Stimulated activated CD4-positive, alpha-beta T cell treated with anti-CD3 and anti-CD28 coated beads, Interleukin-12 subunit alpha, Interleukin-12 subunit beta, amount 100 ng/mL, for 24 hours (primary cell): ENCODE measurements at regions not wholly inside any gene's neighbourhood (a gene's known extent, or its start where the extent isn't known, plus 50 kb on each side); places are given as distances from the start of the nearest gene placed in this dataset.
"Not testable (repeated sequence)": the region's sequence is repeated elsewhere in the genome, so short reads cannot be mapped to it uniquely, and the experiment has no call there.

Source experiments
- DNase-seq, 2 experiments: peaks; one replicate each; pipeline ENCODE4 v3.0.0-alpha.2; 2020; ENCODE audit warnings: low read depth in 2 of 2

DNA sequence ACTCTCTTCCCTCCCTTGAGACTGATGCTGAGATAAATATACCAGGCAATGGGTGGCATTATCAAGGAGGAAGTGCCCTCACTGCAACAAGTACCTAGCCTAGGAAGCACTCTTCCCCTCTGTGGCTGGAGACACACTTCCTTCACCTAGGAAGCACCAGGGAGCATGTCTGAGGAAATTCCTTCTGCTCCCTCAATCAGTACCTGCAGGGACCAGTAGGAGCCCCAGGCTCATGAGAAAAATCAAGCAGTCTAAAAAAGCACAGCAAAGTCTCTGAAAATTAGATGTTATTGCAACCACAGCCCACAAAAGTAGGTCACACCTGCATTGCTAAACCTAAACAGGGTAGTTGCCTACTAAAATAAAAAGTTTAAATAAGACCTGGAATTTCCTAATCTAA lies 78.2 kb upstream of the TRPM1 start:
- no peak for DNase-seq

DNA sequence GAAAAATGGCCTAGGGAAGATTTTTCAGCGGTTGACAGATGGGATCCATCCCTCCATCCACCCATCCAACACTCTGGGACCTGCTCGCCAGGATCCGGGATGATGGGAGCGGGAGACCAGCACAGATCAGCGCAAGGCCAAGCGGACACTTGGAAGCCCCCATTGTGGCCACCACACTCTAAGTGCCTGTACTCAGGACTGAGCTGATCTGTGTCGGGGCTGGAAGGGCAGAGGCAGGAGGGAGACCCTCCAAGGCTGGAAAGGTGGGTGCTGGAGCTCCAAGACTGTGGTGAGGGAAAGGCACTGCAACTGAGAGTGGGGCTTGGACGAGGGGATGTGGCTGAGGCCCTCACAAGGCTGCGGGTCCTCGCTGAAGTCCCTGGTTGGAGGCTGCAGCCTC lies 91.8 kb upstream of the TRPM1 start:
- no peak for DNase-seq

DNA sequence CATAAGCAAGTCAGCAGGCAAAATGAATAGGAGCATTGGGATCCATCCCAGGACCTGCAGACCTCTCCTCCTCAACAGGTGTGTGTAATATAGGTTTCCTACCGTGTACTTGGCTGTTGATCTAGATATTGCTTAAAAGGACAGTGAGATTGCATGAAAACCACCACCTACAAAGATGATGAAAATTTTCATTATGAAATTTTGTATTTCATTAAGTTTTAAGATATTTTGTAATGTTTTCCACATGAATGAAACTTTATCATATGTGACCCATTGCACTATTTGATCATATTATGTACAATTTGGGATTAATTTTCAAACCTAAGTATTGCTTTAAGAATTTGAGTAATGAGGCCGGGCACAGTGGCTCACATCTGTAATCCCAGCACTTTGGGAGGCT lies 94.3 kb upstream of the TRPM1 start:
- no peak for DNase-seq

DNA sequence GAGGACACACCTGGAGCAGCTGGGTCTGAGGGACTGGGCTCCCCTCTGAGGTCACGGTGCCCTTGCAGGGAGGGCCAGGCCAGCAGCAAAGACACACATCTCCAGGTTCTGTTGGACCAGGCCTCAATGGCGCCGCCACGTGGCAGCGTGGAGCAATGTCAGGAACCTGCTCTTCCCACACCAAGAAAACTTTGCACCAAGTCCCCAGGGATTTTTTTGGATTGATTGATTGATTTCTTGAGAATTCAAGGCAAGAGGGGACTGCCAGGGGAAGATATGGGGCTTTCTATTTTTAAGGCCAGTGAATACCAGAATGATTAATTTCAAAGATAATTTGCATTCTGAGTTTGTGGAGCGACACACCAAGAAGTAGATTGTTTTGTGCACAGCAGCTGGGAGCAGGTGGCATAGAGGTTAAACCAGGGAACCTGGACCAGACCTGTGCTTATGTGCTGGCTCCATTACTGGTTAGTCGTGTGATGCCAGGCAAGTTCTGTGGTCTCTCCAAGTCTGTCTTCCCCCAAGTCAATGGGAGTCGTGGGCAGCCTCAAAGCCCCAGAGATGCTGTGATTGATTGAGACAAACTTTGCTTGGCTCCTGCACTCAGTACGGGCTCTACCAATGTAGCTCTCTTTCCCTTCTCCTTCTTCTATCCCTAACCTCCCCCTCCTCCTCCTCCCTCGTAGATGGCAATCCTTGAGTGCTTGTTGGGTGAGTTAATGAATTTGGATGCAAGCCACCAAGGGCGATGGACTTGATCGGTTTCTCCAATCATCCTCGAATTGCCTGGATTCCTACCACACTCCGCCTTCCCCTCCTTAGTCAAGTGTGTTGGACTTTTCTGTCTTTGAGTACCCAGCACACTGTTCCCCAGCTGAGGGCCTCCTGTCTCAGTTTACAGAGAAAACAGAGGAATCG lies 96.2 kb upstream of the TRPM1 start:
- DNase-seq = peak in 1 of 2 experiments; percentile 51

DNA sequence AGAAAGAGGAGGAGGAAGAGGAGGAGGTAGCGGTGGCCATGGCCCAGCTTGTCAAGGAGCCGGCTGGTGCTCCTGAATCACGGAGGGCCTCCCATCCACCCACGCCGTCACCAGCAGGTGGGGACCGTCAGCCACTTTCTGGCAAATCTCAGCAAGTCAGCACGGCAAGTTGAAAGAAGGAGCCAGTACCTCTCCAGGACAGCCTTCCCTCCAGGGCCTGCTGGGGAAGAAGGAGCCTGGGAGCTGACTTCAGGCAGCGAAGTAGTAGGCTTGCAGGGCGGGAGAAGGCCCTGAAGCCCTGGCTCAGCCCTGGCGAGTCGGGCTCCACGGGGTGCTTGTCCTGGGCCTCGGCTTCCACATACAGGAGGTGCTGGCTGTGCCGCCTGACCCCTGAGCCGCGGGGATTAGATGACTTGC lies 99.2 kb upstream of the TRPM1 start:
- DNase-seq = peak in 1 of 2 experiments; percentile 50

DNA sequence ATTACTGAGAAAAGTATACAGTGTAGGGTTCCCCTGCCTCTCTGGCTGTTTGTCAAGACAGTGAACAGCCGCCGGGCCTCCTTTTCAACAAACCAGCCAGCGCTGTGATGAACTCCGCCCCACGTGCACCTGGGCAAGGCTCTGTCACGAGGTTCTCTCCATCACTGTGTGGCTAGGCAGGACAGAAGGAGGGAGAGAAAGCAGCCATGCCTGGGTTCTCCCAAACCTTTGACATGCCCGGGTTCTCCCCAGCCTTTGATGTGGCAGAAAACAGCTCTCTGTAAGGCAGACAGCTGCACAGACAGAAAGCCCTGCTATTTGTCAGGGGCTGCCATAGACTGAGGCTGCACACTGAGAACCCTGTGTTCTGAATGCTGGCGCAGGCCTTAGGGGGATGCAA lies 101.4 kb upstream of the TRPM1 start:
- DNase-seq = no peak

DNA sequence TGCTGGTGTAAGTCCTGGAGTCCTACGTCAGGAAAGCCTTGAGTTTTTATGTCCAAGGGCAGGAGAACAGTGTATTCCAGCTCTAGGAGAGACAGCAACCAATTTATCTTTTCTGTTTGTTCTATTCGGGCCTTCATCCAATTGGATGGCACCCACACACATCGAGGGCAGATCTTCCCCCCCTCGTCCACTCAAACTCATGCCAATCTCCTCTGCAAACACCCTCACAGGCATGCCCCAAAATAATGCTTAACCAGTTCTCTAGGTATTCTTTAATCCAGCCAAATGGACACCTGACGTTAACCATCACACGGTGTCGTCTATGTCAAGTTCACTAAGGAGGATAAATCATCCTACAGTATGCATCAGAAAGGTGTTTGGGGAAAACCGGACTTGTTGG lies 102.5 kb upstream of the TRPM1 start:
- no peak for DNase-seq

DNA sequence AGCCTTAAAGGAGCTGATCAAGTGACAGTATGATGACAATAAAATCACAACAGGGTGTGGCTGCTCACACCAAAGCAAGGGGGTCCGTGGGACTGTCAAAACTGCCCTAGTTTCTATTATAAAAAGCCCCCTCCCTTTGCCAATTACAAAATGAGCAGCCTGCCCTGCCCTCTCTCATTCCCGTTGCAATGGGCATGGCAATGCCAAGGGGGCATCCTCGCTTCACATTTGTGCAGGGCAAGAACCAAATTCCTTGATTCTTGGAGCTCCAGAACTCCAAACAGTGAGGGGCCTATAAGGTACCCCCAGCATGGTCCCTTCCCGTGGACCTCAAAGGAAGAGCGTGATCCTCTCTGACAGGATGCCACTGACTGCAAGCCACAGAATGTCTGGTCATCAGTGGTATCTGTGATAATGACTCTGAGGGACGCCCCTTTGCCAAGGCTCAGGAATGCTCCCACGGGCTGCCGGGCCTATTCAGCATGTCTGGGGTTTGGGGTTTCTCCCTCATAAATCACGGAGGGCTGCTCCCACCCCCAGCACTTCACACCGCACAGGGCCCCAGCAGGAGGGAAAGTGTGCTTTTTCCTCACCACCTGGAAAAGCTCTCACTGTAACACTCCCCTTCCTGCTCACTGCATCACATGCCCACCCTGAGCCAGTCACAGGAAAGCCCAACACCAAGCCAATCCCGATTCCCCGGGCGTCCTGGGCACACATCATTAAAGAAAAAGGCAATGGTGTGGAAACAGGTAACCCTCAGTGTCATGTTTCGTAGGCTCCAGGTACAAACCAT lies 105.1 kb upstream of the TRPM1 start:
- no peak for DNase-seq

DNA sequence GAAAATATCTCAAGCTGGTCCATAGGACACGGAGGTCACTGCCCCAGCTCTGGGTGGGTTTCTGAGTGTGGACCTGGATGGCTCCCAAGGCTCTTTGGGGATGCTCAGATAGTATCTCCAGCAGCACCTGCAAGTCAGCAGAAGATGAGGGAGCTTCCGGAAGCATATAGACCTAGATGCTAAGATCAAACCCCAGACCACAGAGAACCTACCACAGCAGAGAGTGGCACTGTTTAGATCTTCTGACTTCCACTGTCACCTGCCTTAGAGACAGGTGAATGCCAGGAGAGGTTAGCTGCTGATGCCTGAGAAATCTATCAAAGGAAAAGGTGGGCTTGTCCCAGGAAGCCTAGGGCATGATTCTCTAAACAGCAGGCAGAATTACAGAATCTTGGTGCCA lies 105.7 kb upstream of the TRPM1 start:
- DNase-seq = no peak

DNA sequence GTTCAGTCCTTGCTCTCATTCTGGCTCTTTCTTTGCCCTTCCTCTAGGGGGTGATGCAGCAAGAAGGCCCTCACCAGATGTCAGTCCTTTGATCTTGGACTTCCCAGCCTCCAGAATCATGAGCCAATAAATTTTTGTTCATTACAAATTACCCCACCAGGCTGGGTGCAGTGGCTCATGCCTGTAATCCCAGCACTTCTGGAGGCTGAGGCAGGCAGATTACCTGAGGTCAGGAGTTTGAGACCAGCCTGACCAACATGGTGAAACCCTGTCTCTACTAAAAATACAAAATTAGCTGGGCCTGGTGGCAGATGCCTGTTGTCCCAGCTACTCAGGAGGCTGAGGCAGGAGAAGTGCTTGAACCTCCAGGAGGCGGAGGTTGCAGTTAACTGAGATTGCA lies 106.3 kb upstream of the TRPM1 start:
- not testable (repeated sequence) for DNase-seq

DNA sequence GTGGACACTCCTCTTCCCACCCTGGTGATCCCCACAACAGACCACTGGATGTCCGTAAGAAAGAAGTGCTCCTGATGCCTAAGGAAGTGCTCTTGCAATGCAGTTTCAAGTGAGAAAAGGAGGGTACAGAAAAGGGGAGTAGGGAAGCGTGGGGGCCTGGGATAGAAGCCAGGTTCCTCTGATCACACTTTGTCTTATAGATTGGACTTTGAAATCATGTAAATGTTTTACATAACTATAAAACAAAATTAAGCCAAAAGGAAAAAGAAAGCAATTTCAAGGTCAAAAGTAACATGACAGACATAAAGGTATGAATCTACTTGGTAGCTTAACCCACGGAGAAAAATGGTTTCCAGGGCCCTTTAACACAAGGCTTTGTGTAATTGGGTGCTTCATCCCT lies 107.3 kb upstream of the TRPM1 start:
- DNase-seq = no peak

DNA sequence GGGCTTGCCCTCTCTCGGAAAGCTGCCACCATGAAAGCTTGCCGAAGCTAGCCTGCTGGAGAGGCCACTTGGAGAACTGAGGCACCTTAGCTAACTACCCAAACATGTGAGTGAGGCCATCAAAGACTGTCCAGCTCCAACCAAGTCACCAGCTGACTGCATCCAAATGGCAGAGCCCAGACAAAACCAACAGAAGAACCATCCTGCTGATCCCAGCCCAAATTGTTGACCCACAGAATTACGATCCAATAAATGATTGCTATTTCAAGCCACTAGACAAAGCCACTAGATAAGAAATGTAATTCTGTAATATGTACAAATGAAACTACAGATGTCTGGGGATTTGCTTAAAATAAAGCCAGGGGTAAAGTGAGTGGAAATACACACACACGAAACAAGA lies 109.8 kb upstream of the TRPM1 start:
- no peak for DNase-seq

DNA sequence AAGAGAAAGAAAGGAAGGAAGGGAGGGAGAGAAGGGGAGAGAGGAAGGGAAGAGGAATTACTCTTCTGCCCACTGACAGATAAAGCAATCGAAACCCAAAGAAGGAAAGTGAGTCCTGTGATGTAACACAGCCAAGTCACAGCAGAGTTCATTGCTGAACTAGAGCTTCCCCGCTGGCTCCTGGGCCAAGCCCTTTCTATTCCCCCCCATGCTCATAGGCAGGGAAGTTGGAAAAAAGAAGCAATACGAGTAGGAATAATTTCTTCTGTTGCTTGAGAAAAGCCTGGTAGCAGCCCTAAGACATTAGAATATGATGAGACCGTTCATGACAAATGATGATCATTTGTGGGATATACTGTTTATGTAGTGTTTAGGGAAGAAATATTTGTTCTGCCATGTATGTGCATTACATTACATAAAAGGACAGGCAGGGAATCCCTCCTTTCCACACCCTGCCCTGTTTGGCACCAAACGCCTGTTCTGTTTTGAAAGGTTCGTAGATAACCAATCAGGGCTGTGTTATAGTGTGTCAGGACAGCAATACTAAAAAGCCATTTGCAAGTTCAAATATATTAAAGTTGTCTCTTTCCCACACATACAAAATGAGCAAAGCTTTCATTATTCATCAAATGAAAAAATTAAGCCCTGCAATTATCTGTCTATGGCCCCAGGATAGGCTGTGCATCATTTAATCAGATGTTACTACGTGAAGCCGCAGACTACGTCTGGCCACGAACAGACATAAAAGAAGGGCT lies 111.0 kb upstream of the TRPM1 start:
- no peak for DNase-seq

DNA sequence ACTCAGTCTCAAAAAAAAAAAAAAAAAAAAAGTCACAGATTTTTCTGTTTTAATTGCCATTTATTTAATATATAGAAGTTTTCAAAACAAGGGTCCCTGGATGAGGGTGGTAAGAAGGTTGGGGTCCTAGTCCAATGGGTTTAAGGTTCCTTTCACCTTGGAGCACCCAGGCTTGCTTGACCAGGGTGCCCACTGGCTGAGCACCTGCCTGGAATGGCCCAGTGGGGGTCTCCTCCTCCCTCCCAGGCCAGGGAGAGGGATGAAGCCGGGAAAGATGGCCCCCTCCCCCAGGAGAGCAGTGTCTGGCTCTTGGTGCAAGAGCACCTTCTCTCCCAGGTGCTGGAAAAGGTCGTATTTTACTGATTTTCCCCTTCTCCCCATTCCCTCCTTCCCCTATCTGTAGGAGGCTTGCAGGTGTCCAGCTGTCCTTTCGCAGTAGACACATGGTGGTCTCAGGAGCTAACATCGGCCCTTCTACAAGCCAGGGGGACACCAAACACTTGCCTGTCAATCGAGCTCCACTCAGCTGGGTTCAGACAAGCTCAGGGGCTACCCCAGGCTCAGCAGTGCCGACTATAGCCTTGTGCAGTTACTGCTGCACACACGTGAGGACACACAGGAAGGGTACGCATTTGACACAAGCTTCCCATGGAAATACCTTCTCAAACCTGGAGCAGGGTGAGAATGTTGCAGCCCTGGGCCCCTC lies 112.3 kb upstream of the KLF13 start:
- DNase-seq = no peak

DNA sequence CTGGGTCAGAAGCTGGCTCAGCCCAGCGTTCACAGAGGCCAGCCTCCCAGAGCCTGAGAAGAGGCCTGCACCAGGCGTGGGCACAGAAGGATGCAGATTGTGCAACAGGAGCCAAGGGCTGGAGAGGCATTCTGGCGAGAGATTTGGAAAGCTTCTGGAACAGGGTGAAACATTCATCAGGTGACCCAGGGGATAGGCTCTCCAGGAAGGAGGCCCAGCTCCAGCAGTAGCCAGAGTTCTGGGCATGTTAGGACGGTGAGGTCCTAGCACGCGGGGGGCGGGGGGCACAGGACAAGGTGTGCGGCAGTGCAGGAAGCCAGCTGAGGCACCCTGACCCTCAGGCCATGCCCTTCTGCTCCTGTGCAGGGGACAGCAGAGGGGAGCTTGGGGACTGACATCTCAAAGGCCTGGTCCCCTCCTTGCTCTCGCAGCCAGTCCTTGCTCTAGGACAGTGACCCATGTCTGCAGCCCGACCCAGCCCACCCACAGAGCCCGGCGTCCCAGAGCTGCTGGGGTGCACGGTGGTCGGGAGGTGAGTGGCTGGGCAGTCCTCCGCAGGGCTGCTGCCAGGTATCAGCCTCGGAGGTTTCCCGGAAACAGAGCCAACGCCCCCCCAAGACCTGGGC lies 111.7 kb upstream of the KLF13 start:
- DNase-seq = no peak

DNA sequence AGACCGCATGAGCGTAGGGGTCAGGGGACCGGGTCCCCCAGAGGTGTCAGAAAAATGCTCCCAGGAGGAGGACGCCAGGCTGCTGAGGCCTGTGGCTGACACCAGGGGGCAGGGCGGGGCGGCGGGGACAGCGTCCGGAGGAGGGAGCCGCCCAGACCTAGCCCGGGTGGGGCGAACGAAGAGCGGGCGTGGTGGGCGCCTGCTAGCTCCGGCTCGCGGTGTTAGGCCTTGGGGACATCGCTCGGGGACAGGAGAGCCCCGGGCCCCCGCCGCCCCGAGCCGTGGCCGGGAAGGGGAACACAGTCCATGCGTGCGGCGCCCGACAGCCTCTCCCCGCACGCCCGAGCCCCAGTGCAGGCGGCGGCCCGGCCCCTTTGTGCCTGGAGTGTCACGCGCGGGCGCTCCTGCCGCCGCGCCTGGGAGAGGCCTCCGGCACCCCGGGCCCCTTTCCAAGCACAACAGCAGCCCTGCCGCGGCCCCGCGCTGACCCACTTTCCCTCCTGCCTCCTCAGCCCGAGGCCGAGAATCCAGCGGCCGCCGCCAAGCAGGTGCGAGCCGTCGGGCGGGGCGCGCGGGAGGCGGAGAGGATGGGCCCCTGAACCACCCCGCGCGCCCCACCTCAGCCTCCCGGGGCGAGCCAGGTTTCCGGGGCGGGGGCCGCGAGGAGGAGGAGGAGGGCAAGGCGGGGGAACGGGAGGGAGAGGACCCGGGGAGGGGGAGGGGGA lies 111.0 kb upstream of the KLF13 start:
- DNase-seq = peak; percentile 61 to 82

DNA sequence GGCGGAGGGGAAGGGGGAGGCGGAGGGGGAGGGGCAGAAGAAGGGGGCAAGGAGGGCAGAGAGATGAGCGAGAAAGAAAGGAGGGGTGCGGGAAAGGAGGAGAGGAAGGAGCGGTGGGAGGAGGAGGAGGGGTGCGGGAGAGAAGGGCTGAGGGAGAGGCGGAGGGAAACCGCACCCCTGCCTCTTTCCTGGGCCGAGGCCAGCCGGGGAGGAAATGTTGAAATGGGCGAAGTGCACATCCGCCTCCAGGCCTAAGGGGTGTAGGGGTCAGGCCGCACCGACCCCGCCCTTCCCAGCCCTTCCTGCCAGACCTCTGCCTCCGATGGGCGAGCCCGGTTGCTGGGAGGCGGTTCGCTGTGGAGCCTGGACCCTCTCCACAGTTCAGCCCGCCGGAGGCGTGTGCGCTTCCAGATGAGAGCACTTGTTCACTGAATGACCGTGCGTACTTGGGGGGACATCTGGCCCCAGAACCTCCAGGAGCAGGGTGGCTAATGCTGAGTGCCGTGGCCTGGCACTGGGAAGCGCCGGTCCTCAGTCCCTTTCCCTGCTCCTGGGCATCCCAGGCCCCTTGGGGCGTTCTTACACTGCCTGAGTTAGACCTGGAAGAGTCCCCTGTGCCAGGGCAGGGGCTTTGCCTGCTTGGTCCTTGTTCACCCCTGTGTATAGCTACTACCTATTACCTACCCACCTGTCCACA lies 110.3 kb upstream of the KLF13 start:
- DNase-seq = peak in 1 of 2 experiments; percentile 33

DNA sequence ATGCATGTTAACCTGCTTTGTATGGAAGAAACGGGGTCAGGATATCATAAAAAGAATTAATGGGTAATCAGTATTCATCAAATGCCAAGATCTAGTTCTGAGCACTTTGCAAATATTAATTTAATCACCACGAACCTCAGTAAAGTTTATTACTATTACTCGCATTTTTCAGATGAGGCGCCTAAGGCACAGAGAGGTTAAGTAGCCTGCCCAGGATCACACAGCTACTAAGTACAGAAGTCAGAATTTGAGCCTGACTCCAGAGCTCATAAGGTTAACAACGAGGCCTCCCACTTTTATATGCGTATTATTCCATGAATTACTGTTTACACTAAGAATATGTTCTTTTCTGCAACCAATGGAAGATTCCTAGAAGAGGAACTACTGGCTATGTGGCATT lies 109.6 kb upstream of the KLF13 start:
- no peak for DNase-seq

DNA sequence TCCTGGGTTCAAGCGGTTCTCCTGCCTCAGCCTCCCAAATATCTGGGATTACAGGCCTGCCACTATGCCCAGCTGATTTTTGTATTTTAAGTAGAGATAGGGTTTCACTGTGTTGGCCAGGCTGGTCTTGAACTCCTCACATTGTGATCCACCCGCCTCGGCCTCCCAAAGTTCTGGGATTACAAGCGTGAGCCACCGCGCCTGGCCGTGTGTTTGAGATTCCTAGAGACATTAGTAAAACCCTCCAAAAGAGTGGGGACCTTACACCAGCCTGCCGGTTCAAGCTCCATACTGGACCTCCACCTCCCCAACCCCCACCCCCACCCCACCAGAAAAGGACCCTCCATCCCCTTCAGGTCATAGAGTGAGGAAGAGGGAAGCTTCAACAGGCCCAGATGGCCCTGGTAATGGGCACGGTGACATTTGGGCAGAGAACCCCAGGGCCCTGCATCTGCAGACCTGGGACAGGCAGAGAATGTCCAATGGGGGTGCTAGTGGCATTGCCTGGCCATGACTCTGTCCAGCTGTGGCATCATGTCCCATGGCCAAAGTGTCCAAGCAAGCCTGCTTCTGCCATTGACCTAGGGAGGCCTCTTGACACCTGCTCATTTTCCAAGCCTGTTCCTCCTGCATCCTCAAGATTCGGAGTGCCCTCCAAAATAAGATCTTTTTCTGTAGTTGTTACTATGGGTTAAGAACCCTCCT lies 108.9 kb upstream of the KLF13 start:
- no peak for DNase-seq
